ENCODE measurements at regions not wholly inside any gene's neighbourhood (a gene's known extent, or its start where the extent isn't known, plus 50 kb on each side); places are given as distances from the start of the nearest gene placed in this dataset.

DNA sequence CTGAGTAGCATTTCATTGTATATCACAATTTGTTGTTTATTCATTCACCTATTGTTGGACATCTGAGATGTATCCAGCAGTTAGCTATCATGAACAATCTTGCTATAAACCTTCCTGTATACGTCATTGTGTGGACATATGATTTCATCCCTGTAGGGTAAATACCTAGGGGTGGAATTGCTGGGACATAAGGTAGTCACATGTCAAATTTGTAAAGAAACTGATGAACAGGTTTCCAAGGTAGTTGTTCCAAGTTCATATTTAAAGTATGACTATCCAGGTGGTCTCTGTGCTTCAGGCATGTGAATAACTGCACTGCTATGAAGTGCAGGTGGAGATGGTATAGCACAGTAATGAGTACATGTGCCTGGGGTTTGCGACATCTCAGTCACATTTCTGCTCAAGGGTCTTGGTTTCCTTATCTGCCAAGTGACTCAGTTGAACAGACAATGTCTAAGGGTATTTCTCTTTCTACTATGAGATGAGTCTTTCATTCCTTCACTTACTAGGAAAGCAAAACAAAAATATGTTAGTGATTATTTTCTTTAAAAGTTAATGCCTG lies 229.0 kb upstream of the HES1 start:
- Histone ChIP-seq H3K9ac (ENCODE audit: control insufficient read depth, extremely low read depth, insufficient read depth, low read length) (no peak overlapping the region), H3K27me3 (ENCODE audit: control insufficient read depth, extremely low read depth, insufficient read depth, low read length) (peaks cover 14% of the 10 kb centered on the region), H3K79me2 (ENCODE audit: control insufficient read depth, insufficient read depth, low read length) (no peaks in the 10 kb centered on the region), H3K4me2 (ENCODE audit: control insufficient read depth, extremely low read depth, insufficient read depth, low read depth, low read length) (no peak overlapping the region), H3K27ac (ENCODE audit: control insufficient read depth, insufficient read depth, low read length) (no peak overlapping the region), H2AFZ (ENCODE audit: control insufficient read depth, low read length) (no peak overlapping the region), H3K9me3 (ENCODE audit: control insufficient read depth, low read depth, low read length) (peaks cover 3% of the 10 kb centered on the region), H3K9me1 (ENCODE audit: control insufficient read depth, extremely low read depth, insufficient read depth, low read length) (no peaks in the 10 kb centered on the region), H3K36me3 (ENCODE audit: control insufficient read depth in 2 of 2, extremely low read depth in 1 of 2, insufficient read depth in 2 of 2, low read length in 2 of 2) (no peaks in the 10 kb centered on the region), H4K20me1 (ENCODE audit: control insufficient read depth, extremely low read depth, insufficient read depth, low read length) (no peaks in the 10 kb centered on the region), H3K4me3 (ENCODE audit: control insufficient read depth in 2 of 3, extremely low read depth in 1 of 3, insufficient read depth in 2 of 3, low read depth in 1 of 3, low read length in 3 of 3) (no peak overlapping the region), H3K4me1 (ENCODE audit: control insufficient read depth, extremely low read depth, insufficient read depth, low read length) (no peaks in the 10 kb centered on the region)
- DNase-seq (ENCODE audit: low read depth, low spot score): no peak
- no peak for TF ChIP-seq EZH2 (IDR thresholded peaks at IDR 0.05; ENCODE audit: low read length)
- TF ChIP-seq, protein P1, sequence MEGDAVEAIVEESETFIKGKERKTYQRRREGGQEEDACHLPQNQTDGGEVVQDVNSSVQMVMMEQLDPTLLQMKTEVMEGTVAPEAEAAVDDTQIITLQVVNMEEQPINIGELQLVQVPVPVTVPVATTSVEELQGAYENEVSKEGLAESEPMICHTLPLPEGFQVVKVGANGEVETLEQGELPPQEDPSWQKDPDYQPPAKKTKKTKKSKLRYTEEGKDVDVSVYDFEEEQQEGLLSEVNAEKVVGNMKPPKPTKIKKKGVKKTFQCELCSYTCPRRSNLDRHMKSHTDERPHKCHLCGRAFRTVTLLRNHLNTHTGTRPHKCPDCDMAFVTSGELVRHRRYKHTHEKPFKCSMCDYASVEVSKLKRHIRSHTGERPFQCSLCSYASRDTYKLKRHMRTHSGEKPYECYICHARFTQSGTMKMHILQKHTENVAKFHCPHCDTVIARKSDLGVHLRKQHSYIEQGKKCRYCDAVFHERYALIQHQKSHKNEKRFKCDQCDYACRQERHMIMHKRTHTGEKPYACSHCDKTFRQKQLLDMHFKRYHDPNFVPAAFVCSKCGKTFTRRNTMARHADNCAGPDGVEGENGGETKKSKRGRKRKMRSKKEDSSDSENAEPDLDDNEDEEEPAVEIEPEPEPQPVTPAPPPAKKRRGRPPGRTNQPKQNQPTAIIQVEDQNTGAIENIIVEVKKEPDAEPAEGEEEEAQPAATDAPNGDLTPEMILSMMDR (optimal IDR thresholded peaks at IDR 0.05 in 1 of 3, IDR thresholded peaks at IDR 0.05 in 1 of 3, conservative IDR thresholded peaks at IDR 0.05 in 1 of 3; ENCODE audit: extremely low read depth in 1 of 3, insufficient read depth in 2 of 3, low read length in 3 of 3): no peak
- FAIRE-seq: no peak
- dilution Hi-C loops (cut with MboI; ENCODE audit: extremely low pct_ligation_motif_present, low sequenced_read_pairs): no loop called here

DNA sequence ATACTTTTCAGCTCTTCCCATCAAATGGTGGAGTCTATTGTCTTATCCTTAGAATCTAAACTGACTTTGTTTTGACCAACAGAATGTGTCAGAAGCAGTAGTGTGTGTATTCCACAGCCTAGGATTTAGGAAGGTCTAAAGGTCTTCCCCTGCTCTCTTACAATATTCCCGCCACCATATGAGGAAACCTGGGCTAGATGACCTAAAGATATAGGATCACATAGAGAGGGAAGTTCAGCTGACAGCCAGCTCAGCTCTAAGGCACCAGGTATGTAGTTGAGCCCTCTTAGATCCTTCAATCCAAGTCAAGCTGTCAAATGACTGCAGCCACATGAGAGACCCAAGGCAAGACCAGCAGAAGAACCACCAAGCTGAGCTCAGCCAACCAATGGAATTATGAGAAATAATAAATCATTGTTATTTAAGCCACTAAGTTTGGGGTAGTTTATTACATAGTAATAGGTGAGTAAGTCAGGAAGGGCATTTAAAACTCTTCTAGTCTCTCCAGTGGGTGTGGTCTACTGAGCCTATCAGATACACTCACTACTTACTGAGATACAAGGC lies 227.7 kb upstream of the HES1 start:
- no peaks in the 10 kb centered on the region for H4K20me1 ChIP-seq (ENCODE audit: control insufficient read depth, extremely low read depth, insufficient read depth, low read length)
- dilution Hi-C loops (cut with MboI; ENCODE audit: extremely low pct_ligation_motif_present, low sequenced_read_pairs): no loop called here
- no peak overlapping the region for H3K4me3 ChIP-seq (ENCODE audit: control insufficient read depth in 2 of 3, extremely low read depth in 1 of 3, insufficient read depth in 2 of 3, low read depth in 1 of 3, low read length in 3 of 3)
- no peaks in the 10 kb centered on the region for H3K4me1 ChIP-seq (ENCODE audit: control insufficient read depth, extremely low read depth, insufficient read depth, low read length)
- TF ChIP-seq, protein P1 (optimal IDR thresholded peaks at IDR 0.05 in 1 of 3, IDR thresholded peaks at IDR 0.05 in 1 of 3, conservative IDR thresholded peaks at IDR 0.05 in 1 of 3; ENCODE audit: extremely low read depth in 1 of 3, insufficient read depth in 2 of 3, low read length in 3 of 3): no peak
- no peak for TF ChIP-seq EZH2 (IDR thresholded peaks at IDR 0.05; ENCODE audit: low read length)
- H2AFZ ChIP-seq (ENCODE audit: control insufficient read depth, low read length): no peak overlapping the region
- no peak overlapping the region for H3K27ac ChIP-seq (ENCODE audit: control insufficient read depth, insufficient read depth, low read length)
- DNase-seq (ENCODE audit: low read depth, low spot score): no peak
- H3K27me3 ChIP-seq (ENCODE audit: control insufficient read depth, extremely low read depth, insufficient read depth, low read length): peaks cover 6% of the 10 kb centered on the region
- no peak overlapping the region for H3K9ac ChIP-seq (ENCODE audit: control insufficient read depth, extremely low read depth, insufficient read depth, low read length)
- no peaks in the 10 kb centered on the region for H3K36me3 ChIP-seq (ENCODE audit: control insufficient read depth in 2 of 2, extremely low read depth in 1 of 2, insufficient read depth in 2 of 2, low read length in 2 of 2)
- no peaks in the 10 kb centered on the region for H3K9me1 ChIP-seq (ENCODE audit: control insufficient read depth, extremely low read depth, insufficient read depth, low read length)
- no peaks in the 10 kb centered on the region for H3K79me2 ChIP-seq (ENCODE audit: control insufficient read depth, insufficient read depth, low read length)
- FAIRE-seq: no peak
- H3K4me2 ChIP-seq (ENCODE audit: control insufficient read depth, extremely low read depth, insufficient read depth, low read depth, low read length): no peak overlapping the region
- peaks cover 3% of the 10 kb centered on the region for H3K9me3 ChIP-seq (ENCODE audit: control insufficient read depth, low read depth, low read length)

Measured in keratinocyte (primary cell).